HEK293T (cell line): ENCODE measurements at regions not wholly inside any gene's neighbourhood (a gene's known extent, or its start where the extent isn't known, plus 50 kb on each side); places are given as distances from the start of the nearest gene placed in this dataset.

ENCODE experiments used
- CTCF ChIA-PET: fragments of 350-600 bp; formaldehyde crosslinking; extraction: SDS; loops from one replicate; lab custom pipeline; 2021; ENCODE audit warnings: antibody characterized with exemption, inconsistent platforms; lab: Yijun Ruan, JAX
- POLR2A ChIA-PET: fragments of 350-600 bp; formaldehyde crosslinking; extraction: SDS; loops from one replicate; lab custom pipeline; 2020; ENCODE audit warnings: antibody characterized with exemption, inconsistent platforms; lab: Yijun Ruan, JAX
- DNase-seq: peaks from one replicate; pipeline ENCODE4 v3.0.0; 2012; ENCODE audit warnings: mixed read lengths; ENCODE audit errors: extremely low spot score
- ARNT ChIP-seq: fragments of 450-650 bp; IDR thresholded peaks from 2 replicates; pipeline ENCODE4 v1.6.1; 2017; ENCODE audit warnings: mild to moderate bottlenecking
- BHLHE40 ChIP-seq: fragments of 450-650 bp; IDR thresholded peaks from 2 replicates; pipeline ENCODE4 v1.6.1; 2016; ENCODE audit warnings: mild to moderate bottlenecking, moderate library complexity, borderline replicate concordance
- CTBP1 ChIP-seq: fragments of 450-650 bp; IDR thresholded peaks from 2 replicates; pipeline ENCODE4 v1.6.1; 2016; ENCODE audit warnings: borderline replicate concordance
- ELF4 ChIP-seq: fragments of 450-650 bp; IDR thresholded peaks from 2 replicates; pipeline ENCODE4 v1.6.1; 2017; ENCODE audit warnings: antibody characterized with exemption
- FOXA1 ChIP-seq: fragments of 450-650 bp; IDR thresholded peaks from 2 replicates; pipeline ENCODE4 v1.6.1; 2016; ENCODE audit warnings: mild to moderate bottlenecking
- FOXK2 ChIP-seq: fragments of 450-650 bp; IDR thresholded peaks from 2 replicates; pipeline ENCODE4 v1.6.1; 2016; ENCODE audit warnings: mild to moderate bottlenecking
- FOXM1 ChIP-seq: fragments of 450-650 bp; IDR thresholded peaks from 2 replicates; pipeline ENCODE4 v1.6.1; 2017; ENCODE audit warnings: mild to moderate bottlenecking, borderline replicate concordance
- HDGF ChIP-seq: fragments of 450-650 bp; IDR thresholded peaks from 2 replicates; pipeline ENCODE4 v1.6.1; 2017; ENCODE audit warnings: antibody characterized with exemption, borderline replicate concordance
- L3MBTL2 ChIP-seq: fragments of 450-650 bp; conservative IDR thresholded peaks from 2 replicates; pipeline ENCODE4 v1.6.1; 2016; ENCODE audit warnings: mild to moderate bottlenecking
- LEF1 ChIP-seq: fragments of 450-650 bp; IDR thresholded peaks from 2 replicates; pipeline ENCODE4 v1.6.1; 2017; ENCODE audit warnings: mild to moderate bottlenecking, borderline replicate concordance
- NFRKB ChIP-seq: fragments of 450-650 bp; IDR thresholded peaks from 2 replicates; pipeline ENCODE4 v1.6.1; 2016; ENCODE audit warnings: mild to moderate bottlenecking, moderate library complexity
- PKNOX1 ChIP-seq: fragments of 450-650 bp; IDR thresholded peaks from 2 replicates; pipeline ENCODE4 v1.6.1; 2016
- SP1 ChIP-seq: fragments of 450-650 bp; IDR thresholded peaks from 2 replicates; pipeline ENCODE4 v1.6.1; 2017
- SUZ12 ChIP-seq: fragments of 450-650 bp; IDR thresholded peaks from 2 replicates; pipeline ENCODE4 v1.6.1; 2016; ENCODE audit warnings: mild to moderate bottlenecking
- TARDBP ChIP-seq: fragments of 450-650 bp; IDR thresholded peaks from 2 replicates; pipeline ENCODE4 v1.6.1; 2016
- ZNF384 ChIP-seq: fragments of 450-650 bp; IDR thresholded peaks from 2 replicates; pipeline ENCODE4 v1.6.1; 2016

GRCh38 chr4:114361249-114361648 lies 237.4 kb upstream of the UGT8 start:
- CTCF ChIA-PET = no interaction called here
- DNase-seq = no peak
- TF ChIP-seq HDGF = no peak
- POLR2A ChIA-PET = no interaction called here

GRCh38 chr4:114364857-114365256 lies 233.8 kb upstream of the UGT8 start:
- DNase-seq = no peak
- CTCF ChIA-PET = no interaction called here
- no peak for TF ChIP-seq ARNT
- TF ChIP-seq SUZ12 = no peak
- TF ChIP-seq FOXM1 = no peak
- no peak for TF ChIP-seq L3MBTL2
- TF ChIP-seq LEF1 = no peak
- TF ChIP-seq CTBP1 = no peak
- TF ChIP-seq ZNF384 = no peak
- TF ChIP-seq HDGF = no peak
- no peak for TF ChIP-seq NFRKB
- no peak for TF ChIP-seq FOXK2
- TF ChIP-seq PKNOX1 = no peak
- POLR2A ChIA-PET = no interaction called here

GRCh38 chr4:114365591-114365990 lies 233.0 kb upstream of the UGT8 start:
- POLR2A ChIA-PET = no interaction called here

GRCh38 chr4:114366368-114366767 lies 232.2 kb upstream of the UGT8 start:
- ChIA-PET CTCF (no interaction called here), POLR2A (no interaction called here)
- TF ChIP-seq SP1 (no peak), HDGF (no peak), L3MBTL2 (no peak), BHLHE40 (no peak), ELF4 (no peak), FOXK2 (no peak), FOXA1 (no peak), PKNOX1 (no peak), ZNF384 (no peak), NFRKB (no peak), FOXM1 (no peak), CTBP1 (no peak), TARDBP (no peak), ARNT (no peak), SUZ12 (no peak), LEF1 (no peak)
- DNase-seq = no peak

More at GRCh38 chr4:114365591-114365990, 233.0 kb upstream of the UGT8 start:
- no peak for TF ChIP-seq SP1
- no peak for TF ChIP-seq FOXM1
- no peak for TF ChIP-seq PKNOX1
- no peak for TF ChIP-seq NFRKB
- TF ChIP-seq ZNF384 = no peak
- no peak for TF ChIP-seq BHLHE40
- TF ChIP-seq FOXK2 = no peak
- no peak for TF ChIP-seq LEF1
- DNase-seq = no peak
- CTCF ChIA-PET = interaction anchor here (0.6 kb wide), 1 partner anchor 40 kb away, joined by 3 read pairs; no protein-coding TSS in a partner anchor

- CTCF ChIA-PET = no interaction called here
- DNase-seq = no peak
- POLR2A ChIA-PET = no interaction called here
- no peak for TF ChIP-seq HDGF
- TF ChIP-seq FOXM1 = no peak
- TF ChIP-seq FOXA1 = no peak
- no peak for TF ChIP-seq ZNF384
- no peak for TF ChIP-seq SP1
- no peak for TF ChIP-seq BHLHE40
- TF ChIP-seq FOXK2 = no peak
- TF ChIP-seq PKNOX1 = no peak
- TF ChIP-seq CTBP1 = no peak
- TF ChIP-seq L3MBTL2 = no peak
- TF ChIP-seq TARDBP = no peak
- TF ChIP-seq ELF4 = no peak
- TF ChIP-seq ARNT = no peak
- TF ChIP-seq LEF1 = no peak
- TF ChIP-seq SUZ12 = no peak
Observed at GRCh38 chr4:114368751-114369150, 229.9 kb upstream of the UGT8 start.

- TF ChIP-seq CTBP1 (no peak), BHLHE40 (no peak), ELF4 (no peak), FOXM1 (no peak), LEF1 (no peak), ZNF384 (no peak), SP1 (no peak), PKNOX1 (no peak), L3MBTL2 (no peak), FOXA1 (no peak), SUZ12 (no peak), HDGF (no peak), TARDBP (no peak), FOXK2 (no peak)
- ChIA-PET POLR2A (no interaction called here), CTCF (no interaction called here)
- no peak for DNase-seq
Observed at GRCh38 chr4:114373508-114373907, 225.1 kb upstream of the UGT8 start.
